A673 (cell line): ENCODE measurements at regions not wholly inside any gene's neighbourhood (a gene's known extent, or its start where the extent isn't known, plus 50 kb on each side); places are given as distances from the start of the nearest gene placed in this dataset.

Source experiments
- BruUV-seq: library from RNA; stranded (reverse); fragments of 400-500 nt; replicated peaks from 2 replicates; lab custom pipeline; 2021; lab: Mats Ljungman, UMichigan
- CTCF ChIA-PET: fragments of 300-600 bp; sonication (Branson Sonifier 250); formaldehyde crosslinking; loops from one replicate; lab custom pipeline; 2022; ENCODE audit warnings: antibody characterized with exemption; lab: Charles Lee
- POLR2A ChIA-PET: fragments of 300-600 bp; sonication (Branson Sonifier 250); formaldehyde crosslinking; loops from one replicate; lab custom pipeline; 2022; ENCODE audit warnings: antibody characterized with exemption; ENCODE audit not compliant: low non-redundant PET; lab: Charles Lee
- DNase-seq: peaks from one replicate; pipeline ENCODE4 v3.0.0-alpha.2; 2015; ENCODE audit warnings: low spot score
- H3K27ac ChIP-seq: fragments of 200-600 bp; sonication (generic); 2 replicates; pipeline ENCODE4 v1.5.1; 2016; ENCODE audit warnings: mixed run types, low read depth, mild to moderate bottlenecking, mixed read lengths, antibody characterized with exemption, low read length; ENCODE audit not compliant: poor library complexity, severe bottlenecking
- H3K27me3 ChIP-seq: fragments of 200-600 bp; sonication (generic); replicated peaks from 2 replicates; pipeline ENCODE4 v1.6.1; 2017; ENCODE audit warnings: mixed run types, low read depth, mild to moderate bottlenecking, mixed read lengths, antibody characterized with exemption, low read length; ENCODE audit not compliant: insufficient read depth, poor library complexity
- H3K36me3 ChIP-seq: fragments of 200-600 bp; sonication (generic); 2 replicates; pipeline ENCODE4 v1.6.1; 2016; ENCODE audit warnings: mixed run types, mild to moderate bottlenecking, mixed read lengths, antibody characterized with exemption, low read length; ENCODE audit not compliant: insufficient read depth, poor library complexity, severe bottlenecking
- H3K4me1 ChIP-seq: fragments of 200-600 bp; sonication (generic); 2 replicates; pipeline ENCODE4 v1.6.1; 2017; ENCODE audit warnings: mixed run types, mild to moderate bottlenecking, mixed read lengths, antibody characterized with exemption, low read length; ENCODE audit not compliant: insufficient read depth, poor library complexity, severe bottlenecking
- H3K4me3 ChIP-seq: fragments of 200-600 bp; sonication (generic); 2 replicates; pipeline ENCODE4 v1.5.1; 2016; ENCODE audit warnings: low read depth, mixed run types, mild to moderate bottlenecking, mixed read lengths, low read length; ENCODE audit not compliant: poor library complexity, severe bottlenecking
- H3K9me3 ChIP-seq: fragments of 200-600 bp; sonication (generic); 2 replicates; pipeline ENCODE4 v1.6.1; 2016; ENCODE audit warnings: mixed run types, low read depth, mild to moderate bottlenecking, mixed read lengths, antibody characterized with exemption, low read length; ENCODE audit not compliant: poor library complexity, severe bottlenecking
- CTCF ChIP-seq: fragments of 300-800, 200-600 bp; sonication (generic); conservative IDR thresholded peaks from 2 replicates; pipeline ENCODE4 v1.5.1; 2017; ENCODE audit warnings: low read depth, mild to moderate bottlenecking, antibody characterized with exemption, low read length, moderate library complexity, mixed read lengths
- EZH2 ChIP-seq: fragments of 200-600 bp; sonication (generic); IDR thresholded peaks from 2 replicates; pipeline ENCODE4 v1.6.1; 2017; ENCODE audit warnings: borderline replicate concordance, low read depth, mild to moderate bottlenecking, mixed read lengths, antibody characterized with exemption, low read length; ENCODE audit not compliant: poor library complexity, severe bottlenecking
- intact Hi-C: fragments of 100-400 bp; cut with micrococcal nuclease; formaldehyde crosslinking; loops from one replicate; pipeline ENCODE4 v1.10.0; 2022; ENCODE audit not compliant: unreplicated experiment

GRCh38 chr16:66263973-66264310 is 102.5 kb upstream of the CDH5 start:
- H3K36me3 ChIP-seq, result no peaks in the 10 kb centered on the region
- no peak overlapping the region for H3K4me3 ChIP-seq
- no TSS peak for BruUV-seq
- no peak overlapping the region for H3K27ac ChIP-seq
- no peaks in the 10 kb centered on the region for H3K27me3 ChIP-seq
- intact Hi-C loops, result no loop called here
- TF ChIP-seq EZH2, result no peak
- TF ChIP-seq CTCF, result no peak
- CTCF ChIA-PET, result no interaction called here
- POLR2A ChIA-PET, result no interaction called here
- DNase-seq, result no peak
- H3K4me1 ChIP-seq, result peaks cover 30% of the 10 kb centered on the region
- no peaks in the 10 kb centered on the region for H3K9me3 ChIP-seq

- CTCF ChIA-PET, result no interaction called here
- BruUV-seq, result no TSS peak
- H3K4me3 ChIP-seq, result no peak overlapping the region
- POLR2A ChIA-PET, result no interaction called here
- no peaks in the 10 kb centered on the region for H3K36me3 ChIP-seq
- no peaks in the 10 kb centered on the region for H3K27me3 ChIP-seq
- H3K27ac ChIP-seq, result no peak overlapping the region
- DNase-seq, result no peak
- intact Hi-C loops, result no loop called here
- H3K4me1 ChIP-seq, result peaks cover 30% of the 10 kb centered on the region
- no peaks in the 10 kb centered on the region for H3K9me3 ChIP-seq
- TF ChIP-seq CTCF (no peak), EZH2 (no peak)
Observed at GRCh38 chr16:66263168-66263972, 103.1 kb upstream of the CDH5 start.

GRCh38 chr16:66262253-66263167 is 104.0 kb upstream of the CDH5 start:
- no peak for DNase-seq
- POLR2A ChIA-PET, result no interaction called here
- Histone ChIP-seq H3K36me3 (no peaks in the 10 kb centered on the region), H3K4me1 (peaks cover 24% of the 10 kb centered on the region), H3K27ac (no peak overlapping the region), H3K27me3 (no peaks in the 10 kb centered on the region), H3K4me3 (no peak overlapping the region), H3K9me3 (no peaks in the 10 kb centered on the region)
- TF ChIP-seq CTCF (no peak), EZH2 (no peak)
- CTCF ChIA-PET, result no interaction called here
- intact Hi-C loops, result no loop called here
- no TSS peak for BruUV-seq
